ENCODE measurements at regions not wholly inside any gene's neighbourhood (a gene's known extent, or its start where the extent isn't known, plus 50 kb on each side); places are given as distances from the start of the nearest gene placed in this dataset.

- TF ChIP-seq CTCF (conservative IDR thresholded peaks at IDR 0.05 in 1 of 2, IDR thresholded peaks at IDR 0.05 in 1 of 2; ENCODE audit: low read depth in 1 of 2, low read length in 2 of 2) = peak; percentile 63 to 65
- TF ChIP-seq EZH2 (IDR thresholded peaks at IDR 0.05; ENCODE audit: low read length, missing control alignments) = no peak
- H2AFZ ChIP-seq (ENCODE audit: low read length) = no peak overlapping the region
- no peaks in the 10 kb centered on the region for H4K20me1 ChIP-seq (ENCODE audit: control insufficient read depth, extremely low read depth, insufficient read depth, low read length)
- DNase-seq (ENCODE audit: low read depth in 2 of 2) = peak; percentile 65 to 81
- no peak overlapping the region for H3K27ac ChIP-seq (ENCODE audit: insufficient read depth, low read length)
- H3K9ac ChIP-seq (ENCODE audit: insufficient read depth, low read length) = no peak overlapping the region
- no peaks in the 10 kb centered on the region for H3K79me2 ChIP-seq (ENCODE audit: control insufficient read depth, insufficient read depth, low read length)
- no peaks in the 10 kb centered on the region for H3K9me3 ChIP-seq (ENCODE audit: control insufficient read depth, insufficient read depth, low read depth, low read length)
- H3K4me2 ChIP-seq (ENCODE audit: extremely low read depth, insufficient read depth, low read length) = no peak overlapping the region
- H3K36me3 ChIP-seq (ENCODE audit: control insufficient read depth, insufficient read depth, low read length) = no peaks in the 10 kb centered on the region
- no peaks in the 10 kb centered on the region for H3K27me3 ChIP-seq (ENCODE audit: control insufficient read depth, insufficient read depth, low read length)
- no peak overlapping the region for H3K4me3 ChIP-seq (replicated peaks in 1 of 4; ENCODE audit: control extremely low read depth in 1 of 4, insufficient read depth in 1 of 4, low read depth in 3 of 4, low read length in 4 of 4)
- no peaks in the 10 kb centered on the region for H3K4me1 ChIP-seq (ENCODE audit: control insufficient read depth, extremely low read depth, insufficient read depth, low read length)
Observed at GRCh38 chr7:81447351-81447952, 322.4 kb downstream of the HGF start.

- no peak overlapping the region for H2AFZ ChIP-seq (ENCODE audit: low read length)
- H3K27ac ChIP-seq (ENCODE audit: insufficient read depth, low read length) = no peak overlapping the region
- no peak for TF ChIP-seq EZH2 (IDR thresholded peaks at IDR 0.05; ENCODE audit: low read length, missing control alignments)
- TF ChIP-seq CTCF (conservative IDR thresholded peaks at IDR 0.05 in 1 of 2, IDR thresholded peaks at IDR 0.05 in 1 of 2; ENCODE audit: low read depth in 1 of 2, low read length in 2 of 2) = no peak
Observed at GRCh38 chr7:81446212-81446611, 323.6 kb downstream of the HGF start.

DNA sequence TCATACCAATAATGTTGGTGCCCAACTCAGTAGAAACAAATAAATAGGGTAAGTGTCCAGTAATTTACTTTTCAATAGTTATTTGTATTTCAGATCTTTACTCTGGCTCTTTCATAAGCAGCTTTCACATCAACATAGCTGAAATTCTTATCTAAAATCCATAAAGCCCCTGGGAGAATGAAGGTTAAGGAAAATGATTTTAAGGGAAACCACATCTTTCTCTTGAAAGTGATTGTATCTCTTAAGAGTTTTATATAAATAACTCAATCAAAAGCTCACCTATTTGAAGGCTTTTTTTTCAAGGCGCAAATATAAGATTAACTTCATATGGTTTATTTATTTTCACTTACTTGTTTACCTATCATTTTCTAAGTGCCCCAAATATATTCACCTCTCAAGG, 324.4 kb downstream of the HGF start:
- H3K27me3 ChIP-seq (ENCODE audit: control insufficient read depth, insufficient read depth, low read length) = no peaks in the 10 kb centered on the region
- DNase-seq (ENCODE audit: low read depth in 2 of 2) = no peak
- H3K27ac ChIP-seq (ENCODE audit: insufficient read depth, low read length) = no peak overlapping the region
- H3K79me2 ChIP-seq (ENCODE audit: control insufficient read depth, insufficient read depth, low read length) = no peaks in the 10 kb centered on the region
- H2AFZ ChIP-seq (ENCODE audit: low read length) = no peak overlapping the region
- no peak overlapping the region for H3K4me2 ChIP-seq (ENCODE audit: extremely low read depth, insufficient read depth, low read length)
- no peaks in the 10 kb centered on the region for H3K36me3 ChIP-seq (ENCODE audit: control insufficient read depth, insufficient read depth, low read length)
- no peaks in the 10 kb centered on the region for H4K20me1 ChIP-seq (ENCODE audit: control insufficient read depth, extremely low read depth, insufficient read depth, low read length)
- H3K9ac ChIP-seq (ENCODE audit: insufficient read depth, low read length) = no peak overlapping the region
- no peaks in the 10 kb centered on the region for H3K4me1 ChIP-seq (ENCODE audit: control insufficient read depth, extremely low read depth, insufficient read depth, low read length)
- no peaks in the 10 kb centered on the region for H3K9me3 ChIP-seq (ENCODE audit: control insufficient read depth, insufficient read depth, low read depth, low read length)
- TF ChIP-seq EZH2 (IDR thresholded peaks at IDR 0.05; ENCODE audit: low read length, missing control alignments) (no peak), CTCF (conservative IDR thresholded peaks at IDR 0.05 in 1 of 2, IDR thresholded peaks at IDR 0.05 in 1 of 2; ENCODE audit: low read depth in 1 of 2, low read length in 2 of 2) (no peak)
- H3K4me3 ChIP-seq (replicated peaks in 1 of 4; ENCODE audit: control extremely low read depth in 1 of 4, insufficient read depth in 1 of 4, low read depth in 3 of 4, low read length in 4 of 4) = no peak overlapping the region

More at GRCh38 chr7:81446212-81446611, 323.6 kb downstream of the HGF start:
- DNase-seq (ENCODE audit: low read depth in 2 of 2) = no peak
- H3K36me3 ChIP-seq (ENCODE audit: control insufficient read depth, insufficient read depth, low read length) = no peaks in the 10 kb centered on the region
- H3K9me3 ChIP-seq (ENCODE audit: control insufficient read depth, insufficient read depth, low read depth, low read length) = no peaks in the 10 kb centered on the region
- H4K20me1 ChIP-seq (ENCODE audit: control insufficient read depth, extremely low read depth, insufficient read depth, low read length) = no peaks in the 10 kb centered on the region
- no peak overlapping the region for H3K4me3 ChIP-seq (replicated peaks in 1 of 4; ENCODE audit: control extremely low read depth in 1 of 4, insufficient read depth in 1 of 4, low read depth in 3 of 4, low read length in 4 of 4)
- H3K79me2 ChIP-seq (ENCODE audit: control insufficient read depth, insufficient read depth, low read length) = no peaks in the 10 kb centered on the region
- H3K9ac ChIP-seq (ENCODE audit: insufficient read depth, low read length) = no peak overlapping the region
- no peaks in the 10 kb centered on the region for H3K27me3 ChIP-seq (ENCODE audit: control insufficient read depth, insufficient read depth, low read length)
- H3K4me2 ChIP-seq (ENCODE audit: extremely low read depth, insufficient read depth, low read length) = no peak overlapping the region
- no peaks in the 10 kb centered on the region for H3K4me1 ChIP-seq (ENCODE audit: control insufficient read depth, extremely low read depth, insufficient read depth, low read length)

All from fibroblast of lung (primary cell).